ENCODE measurements at regions not wholly inside any gene's neighbourhood (a gene's known extent, or its start where the extent isn't known, plus 50 kb on each side); places are given as distances from the start of the nearest gene placed in this dataset.

DNA sequence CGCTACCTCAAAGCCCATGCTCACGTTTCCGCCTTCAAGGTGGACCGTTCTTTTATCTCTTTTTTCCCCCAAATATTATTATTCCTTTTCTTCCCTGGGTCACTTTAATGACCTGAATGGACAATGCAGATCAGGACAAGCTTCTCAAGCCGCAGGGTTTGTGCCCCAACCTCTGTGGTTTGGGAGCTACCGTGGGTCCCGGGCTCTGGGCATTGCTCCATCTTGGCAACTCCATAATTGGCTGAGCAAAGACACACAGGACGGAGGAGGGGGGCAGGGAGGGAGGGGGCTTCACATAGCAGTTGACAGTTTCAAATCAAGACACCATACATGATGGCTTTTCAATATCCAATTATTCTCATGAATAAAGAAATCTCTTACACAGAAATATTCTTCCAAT is 308.1 kb upstream of the FZD8 start:
- TF ChIP-seq, protein P1, sequence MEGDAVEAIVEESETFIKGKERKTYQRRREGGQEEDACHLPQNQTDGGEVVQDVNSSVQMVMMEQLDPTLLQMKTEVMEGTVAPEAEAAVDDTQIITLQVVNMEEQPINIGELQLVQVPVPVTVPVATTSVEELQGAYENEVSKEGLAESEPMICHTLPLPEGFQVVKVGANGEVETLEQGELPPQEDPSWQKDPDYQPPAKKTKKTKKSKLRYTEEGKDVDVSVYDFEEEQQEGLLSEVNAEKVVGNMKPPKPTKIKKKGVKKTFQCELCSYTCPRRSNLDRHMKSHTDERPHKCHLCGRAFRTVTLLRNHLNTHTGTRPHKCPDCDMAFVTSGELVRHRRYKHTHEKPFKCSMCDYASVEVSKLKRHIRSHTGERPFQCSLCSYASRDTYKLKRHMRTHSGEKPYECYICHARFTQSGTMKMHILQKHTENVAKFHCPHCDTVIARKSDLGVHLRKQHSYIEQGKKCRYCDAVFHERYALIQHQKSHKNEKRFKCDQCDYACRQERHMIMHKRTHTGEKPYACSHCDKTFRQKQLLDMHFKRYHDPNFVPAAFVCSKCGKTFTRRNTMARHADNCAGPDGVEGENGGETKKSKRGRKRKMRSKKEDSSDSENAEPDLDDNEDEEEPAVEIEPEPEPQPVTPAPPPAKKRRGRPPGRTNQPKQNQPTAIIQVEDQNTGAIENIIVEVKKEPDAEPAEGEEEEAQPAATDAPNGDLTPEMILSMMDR (IDR thresholded peaks at IDR 0.05), result no peak
- no peak for TF ChIP-seq POLR2A (IDR thresholded peaks at IDR 0.05)
